HG02763 (cell line): ENCODE measurements at regions not wholly inside any gene's neighbourhood (a gene's known extent, or its start where the extent isn't known, plus 50 kb on each side); places are given as distances from the start of the nearest gene placed in this dataset.

Source experiments
- ATAC-seq: cut with Tn5 transposase; IDR thresholded peaks from one replicate; pipeline ENCODE4 v1.9.1; 2021; ENCODE audit warnings: mild to moderate bottlenecking, moderate library complexity; ENCODE audit not compliant: unreplicated experiment

GRCh38 chr9:29714860-29715259 lies 2141.6 kb upstream of the C9orf72 start:
- no peak for ATAC-seq

- ATAC-seq, result no peak
Observed at GRCh38 chr9:29717631-29718030, 2144.3 kb upstream of the C9orf72 start.

- no peak for ATAC-seq
Observed at GRCh38 chr9:29730163-29730562, 2156.9 kb upstream of the C9orf72 start.

DNA sequence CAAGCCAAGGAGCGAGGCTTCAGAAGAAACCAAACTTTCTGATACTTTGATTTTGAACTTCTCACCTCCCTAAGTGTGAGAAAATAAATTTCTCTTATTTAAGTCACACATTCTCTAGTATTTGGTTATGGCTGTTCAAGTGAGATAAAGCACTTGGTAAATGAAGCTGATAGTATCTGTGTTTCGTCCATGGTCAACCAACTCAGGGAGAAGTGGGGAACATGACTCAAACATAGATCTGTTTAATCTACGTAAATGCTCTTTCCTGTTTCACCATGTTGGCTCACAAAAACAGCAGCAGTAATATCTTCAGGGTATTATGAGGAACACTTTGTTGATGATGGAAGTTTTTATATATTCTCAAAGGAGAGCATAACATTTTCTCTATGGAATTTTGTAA lies 2167.2 kb upstream of the C9orf72 start:
- no peak for ATAC-seq

GRCh38 chr9:29741169-29741568 lies 2167.9 kb upstream of the C9orf72 start:
- ATAC-seq, result no peak

- no peak for ATAC-seq
Observed at GRCh38 chr9:29750062-29750461, 2176.8 kb upstream of the C9orf72 start.

DNA sequence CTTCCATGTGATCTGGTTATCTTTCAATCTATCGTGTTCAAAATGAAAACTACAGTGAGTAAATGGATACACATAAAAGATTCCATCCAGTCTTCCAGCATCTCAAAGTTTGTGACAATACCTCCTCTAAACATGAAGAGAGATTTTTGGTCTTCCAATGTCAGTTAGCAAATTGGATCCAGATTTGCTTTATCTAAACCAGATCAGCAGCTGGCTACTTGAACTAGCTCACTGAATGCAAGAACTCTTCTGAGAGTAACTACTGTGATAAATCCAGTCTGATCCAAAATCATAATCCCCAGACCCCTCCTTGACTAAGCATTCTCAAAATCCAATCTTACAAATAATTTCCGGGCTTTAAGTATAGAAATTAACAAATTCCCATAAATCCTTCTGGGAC lies 2177.9 kb upstream of the C9orf72 start:
- no peak for ATAC-seq

DNA sequence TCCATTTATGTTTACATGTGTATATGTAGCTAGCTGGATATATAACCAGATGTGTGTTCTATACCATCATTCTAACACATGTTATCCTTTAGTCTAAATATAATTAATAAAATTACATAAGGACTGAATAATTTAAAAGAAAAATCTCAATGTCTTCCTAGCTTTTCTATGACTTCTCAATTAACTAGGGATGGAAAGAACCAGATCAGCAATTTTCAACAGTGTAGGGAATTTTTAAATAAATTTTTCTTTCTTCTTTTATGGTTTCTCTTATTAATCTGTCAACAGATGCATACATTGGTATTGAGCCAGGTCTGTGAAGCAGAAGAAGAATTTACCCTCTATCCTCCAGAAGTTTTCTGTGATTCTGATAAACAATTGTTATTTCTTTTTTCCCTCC lies 2180.4 kb upstream of the C9orf72 start:
- no peak for ATAC-seq

DNA sequence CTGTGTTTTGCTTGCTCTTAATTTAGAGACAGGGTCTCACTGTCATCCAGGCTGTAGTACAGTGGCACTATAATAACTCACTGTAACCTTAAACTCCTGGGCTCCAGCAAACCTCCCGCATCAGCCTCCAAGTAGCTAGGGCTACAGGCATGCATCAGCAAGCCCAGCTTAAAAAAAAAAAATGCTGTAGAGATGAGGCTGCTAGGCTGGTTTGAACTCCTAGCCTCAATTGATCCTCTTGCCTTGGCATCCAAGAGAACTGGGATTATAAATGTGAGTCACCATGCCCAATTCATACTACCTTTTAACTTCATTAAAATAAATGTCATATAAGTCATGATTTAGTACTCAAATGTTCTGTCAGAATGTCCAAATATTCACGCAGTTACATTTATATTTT lies 2195.7 kb upstream of the C9orf72 start:
- ATAC-seq, result no peak

GRCh38 chr9:29773676-29774075 lies 2200.4 kb upstream of the C9orf72 start:
- ATAC-seq, result no peak

- ATAC-seq, result no peak
Observed at GRCh38 chr9:29775491-29775890, 2202.2 kb upstream of the C9orf72 start.

DNA sequence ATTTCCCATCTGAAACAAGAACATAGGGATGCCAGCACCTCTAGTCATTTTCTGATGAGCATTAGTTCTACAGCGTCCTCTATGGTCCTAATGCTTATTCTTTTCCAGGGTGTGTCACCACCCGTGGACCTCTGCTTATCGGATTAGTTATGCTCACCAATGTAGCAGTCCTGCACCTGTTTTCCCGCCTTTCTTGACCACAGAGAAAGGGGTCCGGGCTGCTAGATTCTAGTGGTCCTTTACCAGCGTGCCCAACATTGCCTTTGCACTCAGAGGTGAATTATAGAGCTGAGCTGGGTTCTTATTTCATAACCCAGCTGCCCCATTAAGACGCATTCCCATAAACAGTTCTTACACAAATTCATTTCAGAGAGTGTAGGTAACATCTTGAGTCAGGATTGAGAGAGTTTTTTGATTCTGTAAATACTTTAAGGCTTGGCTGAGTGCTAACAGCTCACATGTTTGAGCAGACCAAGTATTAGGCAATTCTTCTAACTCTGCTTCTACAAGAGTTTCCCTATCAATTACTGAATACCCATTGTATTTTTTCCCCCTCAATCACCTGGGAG lies 2205.1 kb upstream of the C9orf72 start:
- ATAC-seq, result no peak

DNA sequence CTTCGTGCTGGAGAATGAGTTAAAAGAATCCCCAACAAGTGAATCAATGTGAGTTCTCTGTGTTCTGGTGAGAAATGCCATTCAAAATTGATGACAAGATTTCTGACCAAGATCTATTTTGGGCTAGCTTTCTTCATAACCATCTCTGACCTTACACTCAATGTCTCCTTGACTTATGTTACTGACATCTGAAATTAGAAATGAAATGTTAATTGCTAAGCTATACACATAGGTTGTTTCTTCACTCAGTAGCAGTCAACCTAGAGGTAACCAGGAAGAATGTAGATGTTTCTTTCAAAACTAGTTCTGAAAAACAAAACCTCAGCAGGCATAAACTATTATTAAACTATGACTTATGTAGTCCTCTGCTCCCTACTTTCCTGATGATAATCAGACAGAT lies 2220.7 kb upstream of the C9orf72 start:
- no peak for ATAC-seq

- ATAC-seq, result peak; percentile 88
Observed at GRCh38 chr9:29796291-29796952, 2223.1 kb upstream of the C9orf72 start.

- no peak for ATAC-seq
Observed at GRCh38 chr9:29798599-29798998, 2225.3 kb upstream of the C9orf72 start.

DNA sequence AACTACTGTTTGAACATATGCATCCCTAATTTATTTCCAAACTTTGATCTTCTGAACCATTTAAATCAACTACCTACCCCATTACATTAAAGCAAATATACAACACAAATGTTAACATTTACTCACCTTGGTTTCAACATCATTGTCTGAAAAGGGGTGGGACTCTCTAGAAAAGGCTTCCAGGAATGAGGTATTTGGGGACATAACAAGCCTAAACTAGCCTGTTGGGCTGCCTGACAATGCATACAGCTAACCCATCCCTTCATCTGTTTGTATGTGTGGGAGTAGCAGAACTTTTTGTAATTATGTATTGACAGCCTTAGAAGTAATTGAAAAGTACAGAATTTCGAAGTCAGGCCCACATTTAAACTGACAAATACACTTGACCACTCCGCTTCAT lies 2225.9 kb upstream of the C9orf72 start:
- no peak for ATAC-seq

DNA sequence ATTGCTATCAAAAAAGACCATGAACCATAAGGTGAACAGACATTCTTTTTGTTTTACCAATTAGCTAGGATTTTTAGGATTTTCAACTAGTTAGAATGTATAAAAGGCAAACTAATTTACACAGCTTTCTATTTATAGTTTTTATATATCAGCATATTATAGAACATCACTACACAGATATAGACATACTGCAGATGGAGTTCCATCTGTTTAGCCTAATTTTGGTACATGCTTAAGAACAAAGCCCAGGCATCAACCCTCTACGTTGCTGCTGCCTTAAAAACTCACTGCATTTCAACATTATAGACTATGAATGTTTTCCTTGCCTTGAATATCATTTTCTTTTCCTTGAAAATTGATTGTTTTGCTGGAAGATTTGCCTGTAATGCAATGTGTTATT lies 2227.5 kb upstream of the C9orf72 start:
- no peak for ATAC-seq

DNA sequence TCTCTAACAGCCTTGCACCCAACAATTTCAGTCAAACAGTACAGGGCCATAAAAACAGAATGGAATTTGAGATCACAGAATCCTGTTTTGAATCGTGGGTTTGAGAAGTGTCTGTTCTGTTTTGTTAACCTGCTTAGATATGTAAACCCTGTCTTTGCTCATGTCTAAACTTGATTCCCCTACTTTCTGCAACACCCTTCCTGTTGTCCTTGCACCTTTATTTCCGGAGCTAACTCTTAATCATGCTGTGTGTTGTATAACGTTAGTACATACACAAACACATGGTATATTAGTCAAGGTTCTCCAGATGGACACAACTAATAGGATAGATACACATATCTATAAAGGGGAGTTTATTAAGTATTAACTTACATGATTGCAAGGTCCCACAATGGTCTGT lies 2229.2 kb upstream of the C9orf72 start:
- ATAC-seq, result no peak

GRCh38 chr9:29806937-29807618 lies 2233.8 kb upstream of the C9orf72 start:
- no peak for ATAC-seq

DNA sequence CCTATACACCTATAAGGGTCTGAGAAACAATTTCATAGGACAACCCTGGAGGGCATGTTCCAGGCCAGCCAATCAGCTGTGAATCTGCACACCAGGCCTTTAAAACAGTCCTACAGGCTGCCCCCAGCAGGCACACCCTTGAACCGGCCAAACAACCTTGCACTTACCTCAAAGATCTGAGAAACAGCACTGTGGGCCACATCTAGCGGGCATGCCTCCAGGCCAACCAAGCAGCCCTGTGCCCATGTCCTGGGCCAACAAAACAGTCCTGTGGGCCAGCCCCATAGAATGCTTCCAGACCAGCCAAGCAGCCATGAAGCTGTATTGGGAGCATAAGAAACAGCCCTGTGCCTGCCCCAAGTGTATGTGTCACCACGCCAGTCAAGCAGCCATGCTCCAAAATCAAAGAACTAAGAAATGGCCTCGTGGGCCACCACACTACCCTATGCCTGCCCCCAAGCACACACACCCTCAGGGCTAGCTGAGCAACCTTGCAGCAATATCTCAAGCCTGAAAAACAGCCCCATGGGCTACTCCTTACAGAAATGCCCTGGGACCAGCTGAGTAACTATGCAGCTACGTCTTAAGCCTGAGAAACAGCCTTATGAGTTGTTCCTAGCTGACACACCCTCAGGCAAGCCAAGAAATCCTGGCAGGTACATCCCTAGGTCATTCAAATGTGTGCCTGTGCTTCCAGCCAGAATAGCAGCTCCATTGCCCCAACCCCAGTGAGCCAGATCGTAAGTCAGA lies 2243.8 kb upstream of the C9orf72 start:
- no peak for ATAC-seq

- no peak for ATAC-seq
Observed at GRCh38 chr9:29822458-29822857, 2249.2 kb upstream of the C9orf72 start.

GRCh38 chr9:29826421-29826820 lies 2253.1 kb upstream of the C9orf72 start:
- ATAC-seq, result no peak
